HG02678 (cell line): ENCODE measurements at regions not wholly inside any gene's neighbourhood (a gene's known extent, or its start where the extent isn't known, plus 50 kb on each side); places are given as distances from the start of the nearest gene placed in this dataset.

ENCODE experiments used
- ATAC-seq: cut with Tn5 transposase; IDR thresholded peaks from one replicate; pipeline ENCODE4 v1.9.1; 2021; ENCODE audit warnings: mild to moderate bottlenecking, moderate library complexity; ENCODE audit not compliant: unreplicated experiment

DNA sequence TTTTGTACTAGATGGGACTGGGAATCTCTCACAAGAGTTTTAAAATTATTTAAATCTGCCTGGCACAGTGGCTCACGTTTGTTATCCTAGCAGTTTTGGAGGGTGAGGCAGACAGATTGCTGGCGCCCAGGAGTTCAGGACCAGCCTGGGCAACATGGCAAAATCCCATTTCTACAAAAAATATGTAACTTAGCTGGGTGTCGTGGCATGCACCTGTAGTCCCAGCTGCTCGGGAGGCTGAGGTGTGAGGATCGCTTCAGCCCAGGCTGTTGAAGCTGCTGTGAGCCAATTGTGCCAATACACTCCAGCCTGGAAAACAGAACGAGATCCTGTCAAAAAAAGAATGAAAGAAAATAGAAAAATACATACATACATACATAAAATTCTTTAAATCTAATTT, 685.7 kb upstream of the PIK3C3 start:
- no peak for ATAC-seq

DNA sequence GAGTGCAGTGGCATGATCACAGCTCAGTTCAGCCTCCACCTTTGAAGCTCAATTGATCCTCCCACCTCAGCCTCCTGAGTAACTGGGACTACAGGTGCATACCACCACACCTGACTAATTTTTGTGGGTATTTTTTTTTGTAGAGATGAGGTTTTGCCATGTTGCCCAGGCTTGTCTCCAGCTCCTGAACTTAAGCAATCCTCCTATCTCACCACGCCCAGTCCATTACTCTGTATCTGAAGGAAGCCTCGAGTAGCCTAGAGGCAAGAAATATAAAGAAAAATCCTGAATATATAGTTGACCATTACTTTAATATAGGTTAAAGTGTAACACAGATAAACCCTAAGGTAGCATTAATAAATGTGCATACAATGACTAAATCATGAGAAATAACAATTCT, 686.8 kb upstream of the PIK3C3 start:
- no peak for ATAC-seq

DNA sequence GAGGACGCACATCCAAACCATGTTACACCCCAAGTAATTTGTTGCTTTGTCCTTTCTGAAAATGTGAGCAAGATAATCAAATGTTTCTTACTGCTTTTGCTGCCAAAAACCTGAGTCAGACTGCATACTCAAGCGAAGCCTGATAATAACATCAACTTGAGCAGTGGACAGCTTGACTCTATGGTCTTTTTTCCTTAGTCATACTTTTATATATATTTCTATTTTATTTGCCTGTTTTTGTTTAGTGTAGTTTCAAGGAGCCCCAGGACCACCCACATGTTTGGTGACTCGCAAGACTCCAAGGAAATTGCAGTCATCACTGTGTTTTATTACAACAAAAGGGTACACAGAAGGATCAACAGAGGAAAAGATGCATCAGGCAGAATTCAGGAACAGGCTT, 688.4 kb upstream of the PIK3C3 start:
- no peak for ATAC-seq

DNA sequence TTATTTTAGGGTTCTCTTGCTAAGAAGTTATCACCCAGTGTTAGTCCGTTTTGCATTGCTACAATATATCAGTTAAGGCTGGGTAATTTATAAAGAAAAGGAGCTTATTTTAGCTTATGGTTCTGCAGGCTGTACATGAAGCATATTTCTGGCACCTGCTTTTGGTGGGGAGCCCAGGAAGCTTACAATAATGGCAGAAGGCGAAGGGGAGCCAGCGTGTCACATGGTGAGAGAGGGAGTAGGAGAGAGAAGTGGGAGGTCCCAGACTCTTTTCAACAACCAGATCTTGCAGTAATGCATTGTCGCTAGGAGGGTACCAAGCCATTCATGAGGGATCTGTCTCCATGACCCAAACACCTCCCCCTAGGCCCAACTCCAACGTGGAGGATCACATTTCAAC, 688.8 kb upstream of the PIK3C3 start:
- ATAC-seq = no peak

DNA sequence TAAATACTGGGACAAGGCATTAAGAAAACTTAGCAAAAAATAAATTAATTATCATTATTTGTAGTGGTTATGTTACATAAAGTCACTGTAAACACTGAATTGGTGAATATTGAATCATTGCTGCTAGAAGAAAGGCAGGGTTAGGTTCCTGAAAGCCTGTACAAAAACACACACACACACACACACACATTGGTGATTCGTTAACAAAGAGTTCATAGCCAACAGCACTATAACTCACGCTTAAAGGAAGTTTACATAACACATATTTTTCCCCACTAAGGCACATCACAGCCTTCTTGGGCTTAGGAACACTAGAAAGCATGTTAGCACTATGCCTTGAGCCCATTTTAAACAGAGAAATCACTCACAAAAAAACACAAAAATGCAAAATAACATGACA, 690.0 kb upstream of the PIK3C3 start:
- ATAC-seq = no peak

DNA sequence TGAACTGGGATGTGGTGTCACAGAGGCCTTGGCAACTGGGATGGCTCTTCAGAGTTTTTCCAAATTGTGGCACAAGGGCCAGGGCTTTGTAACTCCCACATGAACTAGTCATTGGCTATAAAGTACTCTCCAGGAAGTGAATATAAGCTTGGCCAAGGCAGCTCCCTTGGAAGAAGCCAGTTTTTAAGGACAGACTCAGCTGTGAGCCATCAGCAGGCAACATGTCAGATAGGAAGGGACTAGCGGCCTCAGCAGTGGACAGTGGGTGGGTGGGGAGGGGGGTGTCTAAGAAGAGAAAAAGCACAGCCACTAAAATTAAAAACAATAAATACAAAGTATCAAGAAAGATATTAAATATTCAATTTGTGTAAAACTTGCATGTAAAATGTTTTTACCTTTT, 691.1 kb upstream of the PIK3C3 start:
- no peak for ATAC-seq

DNA sequence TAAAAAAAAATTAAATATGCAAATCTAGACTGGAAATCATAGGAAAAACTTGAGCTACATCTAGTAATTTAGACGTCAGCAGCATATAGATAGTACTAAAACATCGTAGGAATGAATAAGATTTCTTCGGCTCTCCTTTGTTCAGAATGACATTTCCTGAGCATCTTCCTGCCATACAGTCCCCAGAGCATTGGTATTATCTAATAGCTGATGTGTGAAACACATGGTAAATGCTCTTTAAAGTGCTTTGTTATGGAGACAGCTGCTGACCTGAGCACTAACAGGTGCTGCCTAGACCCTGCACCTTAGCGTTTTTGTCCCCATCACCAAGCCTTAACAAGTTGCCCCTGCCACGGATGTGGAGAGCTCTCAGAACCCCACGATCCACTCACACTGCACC, 692.3 kb upstream of the PIK3C3 start:
- no peak for ATAC-seq

DNA sequence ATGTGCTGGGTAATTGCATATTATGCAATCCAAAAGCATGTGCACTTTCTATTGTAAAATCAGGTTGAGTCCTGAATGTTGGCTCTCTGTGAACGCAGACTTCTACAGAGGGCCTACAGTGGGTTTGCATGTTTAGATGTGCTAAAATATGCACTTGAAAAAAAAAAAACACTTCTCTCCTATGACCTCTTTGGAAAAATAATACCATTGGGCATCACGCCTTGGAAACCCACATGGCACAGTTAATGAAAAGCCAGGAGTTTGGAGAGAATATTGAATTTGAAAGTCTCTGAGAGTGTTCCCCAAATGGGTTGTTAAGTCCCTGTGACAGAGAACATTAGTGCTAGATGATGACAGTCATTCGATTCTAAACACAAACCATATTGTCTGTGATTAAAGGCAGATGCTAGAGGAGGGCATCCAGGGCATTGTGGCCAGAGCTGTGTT, 710.4 kb upstream of the PIK3C3 start:
- no peak for ATAC-seq

DNA sequence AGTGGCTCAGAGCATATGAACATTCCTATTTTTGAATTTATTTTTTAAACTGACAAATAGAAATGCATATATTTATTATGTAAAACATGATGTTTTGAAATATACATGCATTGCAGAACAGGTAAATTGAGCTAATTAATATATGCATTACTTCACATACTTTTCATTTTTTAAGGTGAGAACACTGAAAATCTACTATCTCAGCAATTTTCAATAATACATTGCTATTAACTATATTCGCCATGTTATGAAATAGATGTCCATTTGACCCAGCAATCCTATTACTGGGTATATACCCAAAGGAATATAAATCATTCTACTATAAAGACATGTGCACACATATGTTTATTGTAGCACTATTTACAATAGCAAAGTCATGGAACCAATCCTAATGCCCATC, 717.7 kb upstream of the PIK3C3 start:
- no peak for ATAC-seq

DNA sequence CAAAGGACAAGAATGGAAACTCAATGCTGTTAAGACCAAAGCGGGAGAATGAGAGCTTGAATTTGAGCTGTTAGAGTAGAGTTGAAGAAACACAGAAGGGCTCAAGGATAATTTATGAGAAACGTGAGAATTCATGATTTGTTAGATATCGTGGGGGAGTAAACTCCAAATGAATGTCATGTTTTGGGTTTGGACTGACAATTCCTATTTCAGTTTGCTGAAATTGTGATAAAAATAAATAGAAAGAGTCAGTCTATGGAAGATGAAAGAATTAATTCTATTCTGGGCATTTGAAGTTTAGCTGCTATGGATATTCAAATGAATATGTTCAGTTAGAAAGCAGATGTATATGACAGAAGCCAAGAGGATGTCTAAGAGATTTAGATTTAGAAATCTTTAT, 723.4 kb upstream of the PIK3C3 start:
- ATAC-seq = no peak

DNA sequence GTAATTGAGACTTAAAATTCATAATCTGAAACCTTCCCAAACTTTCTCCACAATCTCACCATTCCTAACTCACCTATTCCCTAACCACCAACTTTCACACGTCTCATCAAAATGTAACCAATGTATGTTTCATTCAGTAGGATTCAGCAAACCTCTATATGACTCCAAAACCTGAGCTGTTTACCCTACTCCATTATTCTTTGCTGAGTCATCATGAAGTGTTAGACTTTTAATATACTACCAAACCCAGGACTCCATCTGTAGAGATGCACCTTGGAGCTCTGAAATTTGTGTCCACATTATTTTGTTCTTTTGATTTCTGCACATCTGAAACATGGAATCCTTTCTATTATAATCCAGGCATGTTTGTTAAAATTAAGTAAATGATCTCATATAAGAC, 727.0 kb upstream of the PIK3C3 start:
- ATAC-seq = no peak

DNA sequence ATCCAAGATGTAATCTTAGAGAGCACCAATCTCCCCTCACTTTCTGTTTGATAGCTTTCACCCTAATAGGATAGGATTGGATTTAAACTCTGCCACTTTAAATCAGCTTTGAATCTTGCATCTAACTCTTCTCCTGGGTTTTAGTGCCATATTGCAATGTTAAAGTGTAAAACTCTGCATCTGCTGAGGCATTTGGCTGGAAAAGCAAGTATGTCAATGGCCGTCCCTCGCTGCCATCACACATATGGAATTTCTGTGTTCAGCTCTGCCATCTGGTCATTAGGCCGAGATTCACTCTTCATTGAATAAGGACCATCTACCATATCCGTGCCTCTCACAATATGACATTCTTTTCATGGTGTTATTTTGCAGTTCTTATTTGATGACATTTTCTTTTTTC, 728.1 kb upstream of the PIK3C3 start:
- ATAC-seq = no peak

DNA sequence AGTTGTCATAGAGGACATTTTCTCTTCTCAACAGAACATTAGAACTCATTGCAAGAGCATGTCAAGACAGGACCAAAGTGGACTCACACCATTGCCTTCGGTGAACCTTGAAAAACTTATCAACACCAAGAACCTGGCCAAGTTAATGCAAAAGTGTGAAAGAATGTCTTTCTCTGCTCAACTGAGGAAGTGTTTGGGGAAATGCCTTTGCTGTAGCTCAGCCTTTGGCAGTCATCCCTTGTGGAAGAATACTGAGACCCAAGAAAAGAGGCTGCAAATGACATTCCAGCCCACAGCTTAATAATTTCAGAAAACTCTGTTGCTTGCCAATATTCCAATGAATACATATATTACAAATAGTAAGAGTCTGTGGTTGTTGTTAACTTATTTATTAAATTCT, 728.8 kb upstream of the PIK3C3 start:
- no peak for ATAC-seq

DNA sequence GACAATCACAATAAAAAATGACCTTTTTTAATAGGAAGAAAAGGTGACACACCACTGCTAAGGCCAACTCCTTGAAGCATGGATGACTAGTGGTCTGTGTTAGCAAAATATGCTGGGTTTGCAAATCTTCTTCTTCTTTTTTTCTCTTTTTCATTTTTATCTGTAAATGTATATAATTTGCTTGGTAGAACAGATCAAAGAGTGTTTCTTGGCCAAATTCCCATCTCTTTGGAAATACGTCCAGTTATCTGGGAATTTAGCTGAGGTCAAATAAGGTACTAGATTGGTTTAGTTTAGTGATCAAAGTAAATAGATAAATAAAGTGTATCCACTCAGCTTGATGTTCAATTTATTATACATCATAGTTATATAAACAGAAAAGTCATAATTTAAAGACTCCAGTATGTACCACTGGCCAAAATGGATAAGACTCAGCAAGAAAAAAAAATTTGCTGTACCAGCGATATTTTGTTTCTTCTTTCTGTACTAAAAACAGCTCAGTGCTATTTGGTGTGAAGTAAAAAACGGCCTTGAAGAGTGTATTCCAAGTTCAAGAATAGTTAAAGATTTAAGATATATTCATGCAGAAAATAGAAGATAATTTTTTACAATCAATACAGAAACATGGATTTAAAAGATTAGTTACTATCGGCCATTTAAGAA, 738.6 kb upstream of the PIK3C3 start:
- ATAC-seq = no peak

DNA sequence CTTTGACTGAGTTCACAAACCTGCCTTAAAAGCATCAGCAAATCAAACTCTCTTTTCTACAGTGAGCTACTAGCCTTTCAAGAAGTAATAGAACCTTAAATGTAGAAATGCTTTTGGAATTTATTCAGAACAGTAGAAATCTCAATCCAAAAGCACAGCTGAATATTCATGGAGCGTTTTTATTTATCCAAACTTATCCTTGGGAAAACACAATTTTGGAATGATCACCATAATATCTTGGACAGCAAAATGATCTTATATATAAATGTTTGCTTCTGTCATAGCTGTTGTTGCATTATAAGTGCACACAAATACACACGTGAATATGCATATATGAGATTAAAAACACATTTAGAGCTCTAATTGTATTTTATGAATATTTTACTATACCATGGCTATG, 747.3 kb upstream of the PIK3C3 start:
- ATAC-seq = no peak

DNA sequence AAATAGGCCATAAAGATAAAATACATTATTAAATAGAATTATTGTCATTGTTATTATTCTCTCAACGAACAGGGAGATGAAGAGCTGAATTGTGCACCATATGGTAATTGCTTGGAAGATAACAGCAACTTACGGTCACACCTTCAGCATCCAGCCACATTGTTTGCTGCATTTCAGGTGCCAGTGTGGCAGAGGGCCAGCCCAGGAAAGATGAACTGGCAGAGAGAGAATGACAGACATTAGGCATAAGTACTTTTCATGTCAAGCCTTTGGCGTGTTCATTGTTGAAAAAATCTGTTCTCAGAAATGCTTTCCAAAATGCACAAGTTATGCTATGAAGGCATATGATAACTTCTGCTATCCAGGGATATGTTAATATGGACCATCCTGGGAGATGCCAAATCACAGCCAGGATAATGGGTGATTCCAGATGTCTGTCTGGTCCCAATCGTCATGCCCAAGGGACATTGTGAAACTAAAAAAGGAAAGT, 748.6 kb upstream of the PIK3C3 start:
- no peak for ATAC-seq

DNA sequence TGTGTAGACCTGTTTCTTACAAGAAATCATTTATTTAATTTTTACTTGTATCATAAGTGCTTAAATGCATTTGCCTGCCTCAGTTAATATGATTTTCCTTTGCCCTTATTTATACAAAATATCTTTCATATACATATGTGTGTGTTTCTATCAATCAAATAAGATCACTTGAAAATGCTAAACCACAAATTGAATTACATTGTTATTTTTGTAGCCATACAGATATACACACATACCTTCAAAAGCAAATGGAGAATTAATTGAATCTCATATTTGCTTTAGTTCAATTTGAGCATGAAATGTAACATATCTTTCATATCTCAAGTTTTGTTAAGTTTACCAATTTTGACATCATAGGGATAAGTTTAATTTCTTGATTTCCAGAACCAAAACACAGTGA, 755.8 kb upstream of the PIK3C3 start:
- no peak for ATAC-seq

DNA sequence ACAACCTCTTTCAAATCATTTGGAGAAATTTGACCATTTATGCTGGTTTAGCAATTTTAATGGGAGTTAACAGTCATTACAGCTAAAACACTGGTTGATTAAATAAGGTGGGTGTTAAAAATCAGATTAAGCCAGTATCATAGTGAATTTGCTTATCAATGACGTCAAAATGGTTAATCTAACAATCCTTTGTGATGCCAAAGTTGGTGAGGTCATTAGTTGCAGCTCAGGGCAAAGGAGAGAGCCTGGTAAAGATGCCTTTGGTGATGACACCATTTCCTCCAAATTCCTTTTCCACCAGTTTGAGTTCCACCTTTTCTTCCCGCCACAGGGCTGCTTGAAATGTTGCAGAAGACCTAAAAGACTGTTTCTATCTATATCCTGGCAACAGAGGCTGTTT, 757.1 kb upstream of the PIK3C3 start:
- no peak for ATAC-seq

DNA sequence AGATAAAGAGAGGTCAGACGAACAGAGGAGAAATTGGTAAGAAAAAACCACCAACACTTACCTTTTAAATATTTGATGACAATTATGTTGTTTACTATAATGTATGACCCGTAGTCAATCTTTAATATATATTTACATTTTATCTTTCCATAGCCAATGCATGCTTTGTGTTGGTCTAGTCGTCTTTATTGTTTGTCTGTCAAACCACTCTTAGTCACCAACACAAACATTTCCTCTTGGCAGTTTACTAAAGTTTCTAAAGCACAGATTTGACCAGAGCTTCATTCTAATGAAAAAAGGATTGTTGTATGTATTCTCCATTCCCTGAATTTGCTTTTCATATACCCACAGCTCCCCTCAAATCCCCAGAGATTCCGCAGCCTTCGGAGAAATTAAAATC, 784.7 kb upstream of the PIK3C3 start:
- no peak for ATAC-seq

DNA sequence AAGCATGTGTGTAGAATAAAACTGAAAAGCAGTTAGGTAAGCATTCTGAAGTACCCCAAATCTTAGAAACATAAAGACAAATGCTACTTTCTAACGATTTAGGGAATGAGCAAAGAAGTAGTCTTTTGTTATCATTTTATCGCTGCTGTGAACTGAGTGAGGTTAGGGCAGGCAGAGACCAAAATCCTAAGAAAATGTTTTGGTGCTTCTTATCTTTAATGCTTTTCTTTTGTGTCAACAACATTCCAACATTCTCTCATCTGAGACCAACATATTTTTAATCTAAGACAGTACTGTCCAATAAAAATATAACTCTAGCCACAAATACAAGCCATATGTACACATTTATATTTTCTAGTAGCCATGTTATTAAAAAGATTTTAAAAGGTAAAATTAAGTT, 789.4 kb upstream of the PIK3C3 start:
- no peak for ATAC-seq

DNA sequence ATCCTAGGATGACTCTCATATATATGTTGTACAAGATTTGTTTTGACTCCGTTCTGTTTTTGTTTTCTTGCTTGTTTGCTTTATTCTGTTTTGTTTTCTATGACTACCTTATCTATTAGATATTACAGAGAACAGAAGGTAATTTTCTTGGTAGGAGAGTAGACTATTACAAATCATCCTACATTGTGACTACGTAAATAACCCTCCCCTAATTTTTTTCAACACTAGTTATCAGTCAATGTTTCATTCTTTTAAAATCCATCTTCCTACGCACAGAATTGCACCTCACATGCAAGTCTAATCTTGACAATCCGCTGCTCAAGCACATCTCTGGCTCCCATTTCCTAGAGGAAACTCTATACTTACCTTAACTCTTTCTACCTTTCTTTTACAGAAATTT, 792.3 kb upstream of the PIK3C3 start:
- ATAC-seq = no peak

DNA sequence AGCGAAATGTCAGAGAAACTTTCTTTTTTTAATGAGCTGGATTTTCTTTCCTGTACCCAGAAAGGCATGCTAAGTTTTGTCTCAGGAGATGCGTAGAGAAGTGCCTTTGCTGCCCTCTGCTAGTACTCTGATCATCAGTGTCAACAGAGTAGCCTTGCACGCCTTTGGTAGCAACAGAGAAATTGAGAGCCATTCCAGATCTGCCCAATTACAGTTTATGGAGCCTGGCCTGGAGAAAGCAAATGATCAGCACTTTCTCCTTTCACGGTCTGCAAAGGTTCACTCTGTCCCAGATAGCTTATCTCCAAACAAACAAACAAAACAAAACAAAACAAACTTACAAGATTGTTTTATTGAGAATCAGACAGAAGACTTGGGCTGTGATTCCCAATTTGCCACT, 792.8 kb upstream of the PIK3C3 start:
- ATAC-seq = no peak
